HepG2 (cell line): ENCODE measurements at regions not wholly inside any gene's neighbourhood (a gene's known extent, or its start where the extent isn't known, plus 50 kb on each side); places are given as distances from the start of the nearest gene placed in this dataset.

ENCODE experiments used
- ARID2 ChIP-seq: sonication (generic); formaldehyde crosslinking; IDR thresholded peaks from 2 replicates; pipeline ENCODE4 v1.8.1; 2022; ENCODE audit warnings: mild to moderate bottlenecking, missing genetic modification reagents, borderline replicate concordance
- FOXO1 ChIP-seq: sonication (generic); formaldehyde crosslinking; IDR thresholded peaks from 2 replicates; pipeline ENCODE4 v1.4.0; 2020; ENCODE audit warnings: missing genetic modification reagents
- GABPB1 ChIP-seq: IDR thresholded peaks from 2 replicates; pipeline ENCODE4 v1.6.1; 2016; ENCODE audit warnings: mild to moderate bottlenecking, missing genetic modification reagents, moderate library complexity, missing compliant biosample characterization
- MYNN ChIP-seq: sonication (generic); formaldehyde crosslinking; IDR thresholded peaks from 2 replicates; pipeline ENCODE4 v1.4.0; 2020; ENCODE audit warnings: mild to moderate bottlenecking, low read depth, missing genetic modification reagents
- REXO4 ChIP-seq: sonication (generic); formaldehyde crosslinking; IDR thresholded peaks from 2 replicates; pipeline ENCODE4 v1.8.0; 2022; ENCODE audit warnings: missing genetic modification reagents, mild to moderate bottlenecking, borderline replicate concordance
- THAP11 ChIP-seq: IDR thresholded peaks from 2 replicates; pipeline ENCODE4 v1.6.1; 2016; ENCODE audit warnings: missing biosample characterization, missing genetic modification reagents
- ZNF12 ChIP-seq: sonication (generic); formaldehyde crosslinking; IDR thresholded peaks from 2 replicates; pipeline ENCODE4 v1.5.0; 2020; ENCODE audit warnings: missing genetic modification reagents
- ZNF235 ChIP-seq: sonication (generic); formaldehyde crosslinking; IDR thresholded peaks from 2 replicates; pipeline ENCODE4 v1.8.1; 2023; ENCODE audit warnings: mild to moderate bottlenecking, missing genetic modification reagents, borderline replicate concordance
- ZNF30 ChIP-seq: sonication (generic); formaldehyde crosslinking; IDR thresholded peaks from 2 replicates; pipeline ENCODE4 v1.5.0; 2020; ENCODE audit warnings: mild to moderate bottlenecking, missing genetic modification reagents
- ZNF33A ChIP-seq: sonication (generic); formaldehyde crosslinking; IDR thresholded peaks from 2 replicates; pipeline ENCODE4 v1.5.1; 2020; ENCODE audit warnings: missing genetic modification reagents, mild to moderate bottlenecking, moderate library complexity, borderline replicate concordance
- ZNF766 ChIP-seq: sonication (generic); formaldehyde crosslinking; IDR thresholded peaks from 2 replicates; pipeline ENCODE4 v1.5.0; 2020; ENCODE audit warnings: missing genetic modification reagents, borderline replicate concordance
- TF ChIP-seq, protein P1 (sequence below): sonication (generic); formaldehyde crosslinking; IDR thresholded peaks from 2 replicates; pipeline ENCODE4 v1.4.0; 2020; ENCODE audit warnings: missing genetic modification reagents, borderline replicate concordance
- TF ChIP-seq, protein P2 (sequence below): IDR thresholded peaks from 2 replicates; pipeline ENCODE4 v1.6.1; 2016; ENCODE audit warnings: missing biosample characterization, missing genetic modification reagents, low read depth
- TF ChIP-seq, protein P3 (sequence below): sonication (generic); formaldehyde crosslinking; IDR thresholded peaks from 2 replicates; pipeline ENCODE4 v1.5.0; 2020; ENCODE audit warnings: missing genetic modification reagents, mild to moderate bottlenecking, borderline replicate concordance

DNA sequence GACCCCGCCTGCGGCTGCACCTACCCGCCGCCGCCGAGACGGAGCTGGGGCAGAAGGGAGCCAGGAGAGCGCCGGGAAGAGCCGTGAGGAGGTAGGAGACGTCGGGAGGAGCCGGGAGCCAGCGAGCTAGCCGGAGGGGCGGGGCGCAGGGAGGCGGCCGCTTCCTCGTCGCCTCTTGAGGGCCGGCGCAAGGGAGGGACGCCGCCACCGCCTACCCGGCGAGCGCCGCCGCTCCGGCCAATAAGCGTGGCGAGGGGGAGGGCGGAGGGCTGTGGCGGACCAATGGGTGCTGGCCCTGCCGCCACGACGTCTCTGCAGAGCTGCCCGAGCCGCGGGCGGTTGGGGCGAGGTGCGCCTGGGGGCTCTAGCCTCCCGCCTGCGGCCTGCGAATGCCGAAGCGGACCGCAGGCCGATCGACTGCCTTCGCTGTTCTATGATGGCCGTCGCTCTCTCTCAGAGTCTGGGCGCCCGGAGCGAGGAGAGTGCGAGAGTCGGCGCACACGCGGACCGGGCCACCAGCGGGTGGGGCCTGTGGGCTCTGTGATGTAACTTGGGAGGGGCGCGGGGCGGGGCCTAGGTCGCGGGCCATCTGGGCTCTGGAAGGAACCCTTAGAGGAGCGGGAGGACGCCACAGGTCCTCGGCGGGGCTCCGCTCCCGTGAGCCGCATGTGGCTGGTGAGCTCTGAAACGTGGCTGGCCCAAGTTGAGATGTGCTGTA is 72.7 kb upstream of the MAP4 start (continued):
- TF ChIP-seq, protein P1, sequence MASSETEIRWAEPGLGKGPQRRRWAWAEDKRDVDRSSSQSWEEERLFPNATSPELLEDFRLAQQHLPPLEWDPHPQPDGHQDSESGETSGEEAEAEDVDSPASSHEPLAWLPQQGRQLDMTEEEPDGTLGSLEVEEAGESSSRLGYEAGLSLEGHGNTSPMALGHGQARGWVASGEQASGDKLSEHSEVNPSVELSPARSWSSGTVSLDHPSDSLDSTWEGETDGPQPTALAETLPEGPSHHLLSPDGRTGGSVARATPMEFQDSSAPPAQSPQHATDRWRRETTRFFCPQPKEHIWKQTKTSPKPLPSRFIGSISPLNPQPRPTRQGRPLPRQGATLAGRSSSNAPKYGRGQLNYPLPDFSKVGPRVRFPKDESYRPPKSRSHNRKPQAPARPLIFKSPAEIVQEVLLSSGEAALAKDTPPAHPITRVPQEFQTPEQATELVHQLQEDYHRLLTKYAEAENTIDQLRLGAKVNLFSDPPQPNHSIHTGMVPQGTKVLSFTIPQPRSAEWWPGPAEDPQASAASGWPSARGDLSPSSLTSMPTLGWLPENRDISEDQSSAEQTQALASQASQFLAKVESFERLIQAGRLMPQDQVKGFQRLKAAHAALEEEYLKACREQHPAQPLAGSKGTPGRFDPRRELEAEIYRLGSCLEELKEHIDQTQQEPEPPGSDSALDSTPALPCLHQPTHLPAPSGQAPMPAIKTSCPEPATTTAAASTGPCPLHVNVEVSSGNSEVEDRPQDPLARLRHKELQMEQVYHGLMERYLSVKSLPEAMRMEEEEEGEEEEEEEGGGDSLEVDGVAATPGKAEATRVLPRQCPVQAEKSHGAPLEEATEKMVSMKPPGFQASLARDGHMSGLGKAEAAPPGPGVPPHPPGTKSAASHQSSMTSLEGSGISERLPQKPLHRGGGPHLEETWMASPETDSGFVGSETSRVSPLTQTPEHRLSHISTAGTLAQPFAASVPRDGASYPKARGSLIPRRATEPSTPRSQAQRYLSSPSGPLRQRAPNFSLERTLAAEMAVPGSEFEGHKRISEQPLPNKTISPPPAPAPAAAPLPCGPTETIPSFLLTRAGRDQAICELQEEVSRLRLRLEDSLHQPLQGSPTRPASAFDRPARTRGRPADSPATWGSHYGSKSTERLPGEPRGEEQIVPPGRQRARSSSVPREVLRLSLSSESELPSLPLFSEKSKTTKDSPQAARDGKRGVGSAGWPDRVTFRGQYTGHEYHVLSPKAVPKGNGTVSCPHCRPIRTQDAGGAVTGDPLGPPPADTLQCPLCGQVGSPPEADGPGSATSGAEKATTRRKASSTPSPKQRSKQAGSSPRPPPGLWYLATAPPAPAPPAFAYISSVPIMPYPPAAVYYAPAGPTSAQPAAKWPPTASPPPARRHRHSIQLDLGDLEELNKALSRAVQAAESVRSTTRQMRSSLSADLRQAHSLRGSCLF (CRISPR knock-in tag) = no peak
- 0 out of 2 replicates have a peak, but pooled peaks have one; percentile 19 for TF ChIP-seq ZNF235 (CRISPR knock-in tag)
- TF ChIP-seq, protein P2, sequence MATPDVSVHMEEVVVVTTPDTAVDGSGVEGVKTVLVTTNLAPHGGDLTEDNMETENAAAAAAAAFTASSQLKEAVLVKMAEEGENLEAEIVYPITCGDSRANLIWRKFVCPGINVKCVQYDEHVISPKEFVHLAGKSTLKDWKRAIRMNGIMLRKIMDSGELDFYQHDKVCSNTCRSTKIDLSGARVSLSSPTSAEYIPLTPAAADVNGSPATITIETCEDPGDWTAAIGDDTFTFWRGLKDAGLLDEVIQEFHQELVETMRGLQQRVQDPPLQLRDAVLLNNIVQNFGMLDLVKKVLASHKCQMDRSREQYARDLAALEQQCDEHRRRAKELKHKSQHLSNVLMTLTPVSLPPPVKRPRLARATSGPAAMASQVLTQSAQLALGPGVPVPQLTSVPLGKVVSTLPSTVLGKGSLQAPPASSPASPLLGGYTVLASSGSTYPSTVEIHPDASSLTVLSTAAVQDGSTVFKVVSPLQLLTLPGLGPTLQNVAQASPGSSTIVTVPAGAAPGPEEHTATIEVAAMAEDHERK (CRISPR knock-in tag) = peak; percentile 58; the same call in 1 of the 2 replicates
- TF ChIP-seq REXO4 (CRISPR knock-in tag) = no peak
- no peak for TF ChIP-seq ARID2 (CRISPR knock-in tag)
- TF ChIP-seq, protein P3, sequence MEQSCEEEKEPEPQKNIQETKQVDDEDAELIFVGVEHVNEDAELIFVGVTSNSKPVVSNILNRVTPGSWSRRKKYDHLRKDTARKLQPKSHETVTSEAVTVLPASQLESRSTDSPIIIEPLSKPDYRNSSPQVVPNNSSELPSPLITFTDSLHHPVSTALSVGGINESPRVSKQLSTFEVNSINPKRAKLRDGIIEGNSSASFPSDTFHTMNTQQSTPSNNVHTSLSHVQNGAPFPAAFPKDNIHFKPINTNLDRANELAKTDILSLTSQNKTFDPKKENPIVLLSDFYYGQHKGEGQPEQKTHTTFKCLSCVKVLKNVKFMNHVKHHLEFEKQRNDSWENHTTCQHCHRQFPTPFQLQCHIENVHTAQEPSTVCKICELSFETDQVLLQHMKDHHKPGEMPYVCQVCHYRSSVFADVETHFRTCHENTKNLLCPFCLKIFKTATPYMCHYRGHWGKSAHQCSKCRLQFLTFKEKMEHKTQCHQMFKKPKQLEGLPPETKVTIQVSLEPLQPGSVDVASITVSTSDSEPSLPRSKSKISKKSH (CRISPR knock-in tag) = peak; percentile 95
- TF ChIP-seq ZNF30 (CRISPR knock-in tag) = 0 out of 2 replicates have a peak, but pooled peaks have one; percentile 11
- peak; percentile 82 for TF ChIP-seq GABPB1 (CRISPR knock-in tag)
- TF ChIP-seq THAP11 (CRISPR knock-in tag) = peak; percentile 73; the same call in 1 of the 2 replicates
- TF ChIP-seq ZNF12 (CRISPR knock-in tag) = 0 out of 2 replicates have a peak, but pooled peaks have one; percentile 38
- peak; percentile 94; the same call in 1 of the 2 replicates for TF ChIP-seq ZNF766 (CRISPR knock-in tag)
- TF ChIP-seq FOXO1 (CRISPR knock-in tag) = peak; percentile 66
- TF ChIP-seq MYNN = 0 out of 2 replicates have a peak, but pooled peaks have one; percentile 68
- TF ChIP-seq ZNF33A (CRISPR knock-in tag) = no peak
